HG02759 (cell line): ENCODE measurements at regions not wholly inside any gene's neighbourhood (a gene's known extent, or its start where the extent isn't known, plus 50 kb on each side); places are given as distances from the start of the nearest gene placed in this dataset.

ENCODE experiments used
- ATAC-seq: cut with Tn5 transposase; IDR thresholded peaks from one replicate; pipeline ENCODE4 v1.9.1; 2021; ENCODE audit warnings: mild to moderate bottlenecking, moderate library complexity; ENCODE audit not compliant: unreplicated experiment

DNA sequence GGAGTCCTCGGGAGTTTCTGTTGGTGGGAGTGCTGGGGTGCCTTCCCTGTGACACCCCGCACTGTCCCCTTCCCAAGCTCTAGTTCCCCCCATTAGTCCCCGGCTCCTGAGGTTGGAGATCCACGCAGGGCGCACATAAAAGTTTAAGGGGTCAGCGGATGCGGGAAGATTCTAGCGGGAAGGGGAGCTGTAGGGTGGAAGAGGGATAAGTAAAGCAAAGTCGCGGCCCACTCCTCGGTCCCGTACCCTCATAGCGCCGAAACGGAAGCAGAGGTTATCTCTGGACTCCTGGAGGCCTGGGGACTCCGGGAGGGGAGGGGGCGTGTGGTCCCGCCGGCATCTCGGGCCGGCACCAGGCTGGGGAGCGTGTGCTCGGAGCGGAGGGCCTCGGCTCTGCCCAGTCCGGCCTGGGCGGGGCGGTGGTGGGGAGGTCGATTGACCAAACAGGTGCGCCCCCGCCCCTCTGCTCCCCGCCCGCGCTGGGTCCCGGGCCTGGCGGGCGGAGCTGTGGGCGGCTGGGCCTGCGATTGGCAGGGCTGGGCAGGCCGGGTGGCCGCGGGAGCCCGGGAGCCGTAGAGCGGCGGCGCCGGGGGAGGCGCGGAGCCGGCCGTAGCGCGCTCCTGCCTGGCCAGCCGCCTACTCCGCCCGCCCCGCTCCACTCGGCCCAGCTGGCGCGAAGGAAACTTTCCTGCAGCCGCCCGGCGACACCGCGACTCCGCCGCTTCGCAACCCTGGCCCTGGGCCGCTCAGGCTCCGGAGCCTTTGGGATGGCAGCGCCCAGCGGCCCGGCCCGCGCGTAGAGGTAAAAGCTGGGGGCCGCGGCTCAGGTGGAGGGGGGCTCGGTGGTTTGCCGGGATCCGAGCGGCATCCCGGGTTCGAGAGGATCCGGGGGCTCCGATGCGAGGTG is 52.2 kb upstream of the DAB2IP start:
- no peak for ATAC-seq

GRCh38 chr9:121599872-121600585 is 51.4 kb upstream of the DAB2IP start:
- no peak for ATAC-seq

GRCh38 chr9:121601194-121601593 is 50.2 kb upstream of the DAB2IP start:
- ATAC-seq: no peak
